ENCODE measurements at regions not wholly inside any gene's neighbourhood (a gene's known extent, or its start where the extent isn't known, plus 50 kb on each side); places are given as distances from the start of the nearest gene placed in this dataset.

DNA sequence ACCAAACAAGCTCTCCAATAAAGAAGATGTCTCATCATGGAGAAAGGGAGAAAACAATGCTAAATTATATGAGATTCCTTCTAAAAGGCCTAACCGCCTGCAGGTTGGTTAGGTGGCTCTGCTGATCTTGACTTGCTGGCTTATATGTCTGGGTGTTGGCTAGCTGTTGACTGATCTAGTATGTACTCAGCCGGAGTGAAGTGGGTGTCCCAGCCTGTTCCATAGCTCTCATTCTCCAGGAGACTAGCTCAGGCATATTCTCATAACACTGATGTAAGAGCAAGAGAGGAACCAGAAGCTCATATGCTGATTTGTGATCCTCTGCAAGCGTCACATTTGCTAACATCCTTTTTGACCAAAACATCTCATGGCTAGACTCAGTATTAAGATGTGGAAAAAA lies 473.0 kb downstream of the BMP2 start:
- no peak for TF ChIP-seq CTCF (IDR thresholded peaks at IDR 0.05)
- no peak for TF ChIP-seq POLR2AphosphoS5 (IDR thresholded peaks at IDR 0.05)
- TF ChIP-seq POLR2A (IDR thresholded peaks at IDR 0.05), result no peak
